GM13977 (cell line): ENCODE measurements at regions not wholly inside any gene's neighbourhood (a gene's known extent, or its start where the extent isn't known, plus 50 kb on each side); places are given as distances from the start of the nearest gene placed in this dataset.

Experiments used
- DNase-seq: peaks from one replicate; pipeline ENCODE4 v3.0.0; 2012; ENCODE audit warnings: low spot score
- CTCF ChIP-seq: IDR thresholded peaks from 2 replicates; pipeline ENCODE4 v1.5.1; 2012; ENCODE audit warnings: mild to moderate bottlenecking, control low read depth; ENCODE audit not compliant: insufficient read depth; ENCODE audit errors: extremely low read depth, missing control alignments
- in situ Hi-C: fragments of 300-500 bp; cut with MboI; formaldehyde crosslinking; loops from one replicate; pipeline ENCODE4 v1.12.0; 2022; ENCODE audit warnings: low sequenced_read_pairs, low pct_unique_long_range_greater_than_20kb, mixed read lengths, inconsistent platforms; ENCODE audit not compliant: unreplicated experiment

DNA sequence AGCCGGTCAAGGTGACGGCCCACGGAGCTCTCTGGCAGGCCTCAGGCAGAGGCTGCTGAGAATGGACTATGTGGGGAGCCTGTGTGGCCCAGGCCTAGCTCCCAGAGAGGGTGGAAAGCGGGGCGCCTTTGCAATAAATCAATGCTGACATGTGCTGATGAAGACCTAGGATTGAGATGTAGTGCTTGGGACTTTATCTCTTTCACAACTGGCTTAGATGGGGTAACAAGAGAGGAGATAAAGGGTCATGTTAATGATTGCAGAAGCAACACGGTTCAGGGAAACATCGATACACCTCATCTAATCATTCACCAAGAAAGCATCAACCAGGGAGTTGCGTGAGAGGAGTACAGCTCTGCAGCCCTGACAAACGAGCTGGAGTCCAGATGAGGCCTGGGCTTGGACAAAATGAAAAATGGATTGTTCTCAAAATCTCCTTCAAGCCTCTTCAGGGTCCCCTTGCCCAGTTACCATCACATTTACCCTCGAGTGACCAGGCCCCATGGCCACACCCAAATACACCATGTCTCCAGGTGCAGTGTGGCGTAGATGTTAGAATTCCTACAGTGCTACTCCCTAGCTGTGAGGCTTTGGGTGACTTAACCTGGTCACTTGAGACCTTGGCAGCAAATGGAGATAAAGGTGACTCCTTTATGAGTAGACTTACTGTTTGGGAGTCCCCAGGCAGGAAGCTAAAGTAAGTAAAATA, 146.4 kb upstream of the LIPC start:
- in situ Hi-C loops, result no loop called here
- no peak for TF ChIP-seq CTCF
- no peak for DNase-seq

DNA sequence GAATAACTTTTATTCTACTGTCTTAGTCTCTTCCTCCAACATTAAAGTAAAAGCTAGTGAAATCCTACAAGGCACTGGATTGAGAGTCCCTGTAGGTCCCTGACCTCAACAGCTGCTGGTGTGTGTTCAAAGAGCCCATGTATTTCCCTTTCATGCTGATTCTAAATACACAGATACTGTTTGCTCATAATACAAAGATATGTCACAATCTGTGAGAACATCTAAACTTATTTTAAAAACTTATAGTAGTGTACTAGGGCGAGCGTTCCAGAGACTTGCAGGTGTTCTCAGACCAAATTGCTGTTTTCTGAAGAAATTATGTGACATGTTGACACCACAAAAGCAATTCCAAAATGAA, 145.9 kb upstream of the LIPC start:
- in situ Hi-C loops, result no loop called here
- no peak for DNase-seq
- no peak for TF ChIP-seq CTCF

DNA sequence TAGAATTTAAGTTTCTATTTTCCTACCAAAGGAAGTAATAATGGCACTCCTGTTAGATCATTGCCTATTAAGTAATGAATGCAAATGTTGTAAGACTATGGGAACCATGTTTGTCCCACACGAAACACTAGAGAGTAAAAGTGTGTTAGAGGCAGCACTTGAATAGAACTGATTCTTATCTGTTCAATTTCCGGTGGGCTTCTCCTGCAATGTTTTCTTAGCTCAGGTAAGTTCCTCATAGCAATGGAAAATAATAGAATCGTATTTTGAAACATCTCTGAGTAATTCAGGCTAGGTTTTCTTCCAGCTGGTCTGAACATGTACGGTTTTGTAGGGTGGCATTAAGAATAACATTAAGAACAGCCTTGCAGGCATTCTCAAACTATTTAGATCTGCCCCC, 145.3 kb upstream of the LIPC start:
- in situ Hi-C loops, result no loop called here
- TF ChIP-seq CTCF, result no peak
- no peak for DNase-seq

DNA sequence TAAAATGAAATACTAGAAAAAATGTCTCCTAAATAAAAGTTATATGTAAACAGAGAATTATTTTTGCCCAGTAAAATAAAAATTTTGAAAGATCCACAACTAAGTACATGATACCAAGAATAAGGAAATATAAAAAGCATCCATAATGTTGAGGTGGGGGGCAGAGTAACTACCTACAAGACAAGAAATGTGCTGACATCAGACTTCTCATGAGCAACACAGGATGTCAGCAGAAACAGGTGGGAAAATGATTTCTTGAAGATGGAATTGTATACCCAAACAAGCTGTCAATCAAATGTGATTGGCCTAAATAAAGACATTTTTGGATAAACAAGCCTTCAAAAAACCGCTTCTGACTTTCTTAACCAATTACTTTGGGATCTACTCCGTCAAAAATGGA, 143.9 kb upstream of the LIPC start:
- no peak for DNase-seq
- in situ Hi-C loops, result no loop called here
- TF ChIP-seq CTCF, result no peak

GRCh38 chr15:58288592-58288991, 143.2 kb upstream of the LIPC start:
- in situ Hi-C loops, result no loop called here
- TF ChIP-seq CTCF, result no peak
- no peak for DNase-seq

GRCh38 chr15:58291848-58292247, 139.9 kb upstream of the LIPC start:
- in situ Hi-C loops, result no loop called here
- DNase-seq, result no peak
- no peak for TF ChIP-seq CTCF
